ENCODE measurements at regions not wholly inside any gene's neighbourhood (a gene's known extent, or its start where the extent isn't known, plus 50 kb on each side); places are given as distances from the start of the nearest gene placed in this dataset.

GRCh38 chr1:191910245-191910644 is 248.0 kb upstream of the RGS18 start:
- no peak for TF ChIP-seq CTCF (conservative IDR thresholded peaks at IDR 0.05 in 1 of 2, IDR thresholded peaks at IDR 0.05 in 1 of 2; ENCODE audit: low read depth in 1 of 2, low read length in 2 of 2)
- TF ChIP-seq EZH2 (IDR thresholded peaks at IDR 0.05; ENCODE audit: low read length, missing control alignments), result no peak
- no peaks in the 10 kb centered on the region for H3K9me3 ChIP-seq (ENCODE audit: control insufficient read depth, insufficient read depth, low read depth, low read length)
- no peak for DNase-seq (ENCODE audit: low read depth in 2 of 2)
- no peaks in the 10 kb centered on the region for H3K36me3 ChIP-seq (ENCODE audit: control insufficient read depth, insufficient read depth, low read length)
- no peaks in the 10 kb centered on the region for H4K20me1 ChIP-seq (ENCODE audit: control insufficient read depth, extremely low read depth, insufficient read depth, low read length)
- no peak overlapping the region for H2AFZ ChIP-seq (ENCODE audit: low read length)
- H3K9ac ChIP-seq (ENCODE audit: insufficient read depth, low read length), result no peak overlapping the region
- H3K4me1 ChIP-seq (ENCODE audit: control insufficient read depth, extremely low read depth, insufficient read depth, low read length), result no peaks in the 10 kb centered on the region
- no peaks in the 10 kb centered on the region for H3K27me3 ChIP-seq (ENCODE audit: control insufficient read depth, insufficient read depth, low read length)
- no peak overlapping the region for H3K27ac ChIP-seq (ENCODE audit: insufficient read depth, low read length)
- no peak overlapping the region for H3K4me2 ChIP-seq (ENCODE audit: extremely low read depth, insufficient read depth, low read length)
- H3K79me2 ChIP-seq (ENCODE audit: control insufficient read depth, insufficient read depth, low read length), result no peaks in the 10 kb centered on the region
- no peak overlapping the region for H3K4me3 ChIP-seq (replicated peaks in 1 of 4; ENCODE audit: control extremely low read depth in 1 of 4, insufficient read depth in 1 of 4, low read depth in 3 of 4, low read length in 4 of 4)

GRCh38 chr1:191912517-191912916 is 245.7 kb upstream of the RGS18 start:
- H3K4me2 ChIP-seq (ENCODE audit: extremely low read depth, insufficient read depth, low read length), result no peak overlapping the region
- H3K27me3 ChIP-seq (ENCODE audit: control insufficient read depth, insufficient read depth, low read length), result no peaks in the 10 kb centered on the region
- H3K79me2 ChIP-seq (ENCODE audit: control insufficient read depth, insufficient read depth, low read length), result no peaks in the 10 kb centered on the region
- H3K9ac ChIP-seq (ENCODE audit: insufficient read depth, low read length), result no peak overlapping the region
- H2AFZ ChIP-seq (ENCODE audit: low read length), result no peak overlapping the region
- no peak overlapping the region for H3K27ac ChIP-seq (ENCODE audit: insufficient read depth, low read length)
- DNase-seq (ENCODE audit: low read depth in 2 of 2), result no peak
- H3K36me3 ChIP-seq (ENCODE audit: control insufficient read depth, insufficient read depth, low read length), result no peaks in the 10 kb centered on the region
- H3K4me1 ChIP-seq (ENCODE audit: control insufficient read depth, extremely low read depth, insufficient read depth, low read length), result no peaks in the 10 kb centered on the region
- no peak overlapping the region for H3K4me3 ChIP-seq (replicated peaks in 1 of 4; ENCODE audit: control extremely low read depth in 1 of 4, insufficient read depth in 1 of 4, low read depth in 3 of 4, low read length in 4 of 4)
- TF ChIP-seq CTCF (conservative IDR thresholded peaks at IDR 0.05 in 1 of 2, IDR thresholded peaks at IDR 0.05 in 1 of 2; ENCODE audit: low read depth in 1 of 2, low read length in 2 of 2) (no peak), EZH2 (IDR thresholded peaks at IDR 0.05; ENCODE audit: low read length, missing control alignments) (no peak)
- H4K20me1 ChIP-seq (ENCODE audit: control insufficient read depth, extremely low read depth, insufficient read depth, low read length), result no peaks in the 10 kb centered on the region
- H3K9me3 ChIP-seq (ENCODE audit: control insufficient read depth, insufficient read depth, low read depth, low read length), result no peaks in the 10 kb centered on the region

GRCh38 chr1:191913260-191913977 is 244.8 kb upstream of the RGS18 start:
- no peak overlapping the region for H3K27ac ChIP-seq (ENCODE audit: insufficient read depth, low read length)
- H3K27me3 ChIP-seq (ENCODE audit: control insufficient read depth, insufficient read depth, low read length), result no peaks in the 10 kb centered on the region
- no peaks in the 10 kb centered on the region for H3K79me2 ChIP-seq (ENCODE audit: control insufficient read depth, insufficient read depth, low read length)
- DNase-seq (ENCODE audit: low read depth in 2 of 2), result no peak
- no peak for TF ChIP-seq CTCF (conservative IDR thresholded peaks at IDR 0.05 in 1 of 2, IDR thresholded peaks at IDR 0.05 in 1 of 2; ENCODE audit: low read depth in 1 of 2, low read length in 2 of 2)
- no peak overlapping the region for H3K9ac ChIP-seq (ENCODE audit: insufficient read depth, low read length)
- H3K4me1 ChIP-seq (ENCODE audit: control insufficient read depth, extremely low read depth, insufficient read depth, low read length), result no peaks in the 10 kb centered on the region
- no peak overlapping the region for H2AFZ ChIP-seq (ENCODE audit: low read length)
- H4K20me1 ChIP-seq (ENCODE audit: control insufficient read depth, extremely low read depth, insufficient read depth, low read length), result no peaks in the 10 kb centered on the region
- H3K36me3 ChIP-seq (ENCODE audit: control insufficient read depth, insufficient read depth, low read length), result no peaks in the 10 kb centered on the region
- H3K9me3 ChIP-seq (ENCODE audit: control insufficient read depth, insufficient read depth, low read depth, low read length), result no peaks in the 10 kb centered on the region
- H3K4me3 ChIP-seq (replicated peaks in 1 of 4; ENCODE audit: control extremely low read depth in 1 of 4, insufficient read depth in 1 of 4, low read depth in 3 of 4, low read length in 4 of 4), result no peak overlapping the region
- no peak overlapping the region for H3K4me2 ChIP-seq (ENCODE audit: extremely low read depth, insufficient read depth, low read length)

All from fibroblast of lung (primary cell).